Suppressor macrophage (primary cell): ENCODE measurements at regions not wholly inside any gene's neighbourhood (a gene's known extent, or its start where the extent isn't known, plus 50 kb on each side); places are given as distances from the start of the nearest gene placed in this dataset.
A peak's percentile ranks its signal among the peaks of the same experiment; 100 is the strongest.

Experiments
- DNase-seq, 4 experiments: peaks; one replicate each; pipeline ENCODE4 v3.0.0-alpha.2; 2020 to 2022

- peak; percentile 1 to 56 (median 34) for DNase-seq
These were observed 566.2 kb upstream of the RGS18 start for GRCh38 chr1:191592039-191592438.

- DNase-seq: no peak
These were observed 565.4 kb upstream of the RGS18 start for GRCh38 chr1:191592907-191593306.

DNA sequence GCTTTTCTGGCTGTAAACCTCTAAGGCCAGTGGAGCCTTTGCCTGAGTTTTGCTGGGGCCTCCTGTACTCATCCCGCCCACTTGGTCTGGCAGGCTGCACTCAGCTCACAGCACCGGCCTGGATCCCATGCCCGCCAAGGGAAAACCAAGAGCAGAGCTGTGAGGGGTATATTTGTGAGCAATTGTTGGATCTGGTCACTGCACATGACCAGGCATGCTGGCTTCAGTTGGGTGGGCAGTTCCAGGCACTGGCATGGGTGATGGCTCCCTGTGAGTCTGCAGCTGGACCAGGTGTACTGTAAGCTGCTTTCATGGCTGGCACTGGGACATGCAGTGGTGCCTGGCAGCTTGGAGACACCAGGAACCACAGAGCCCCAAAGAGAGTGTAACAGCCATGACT, 563.1 kb upstream of the RGS18 start:
- no peak for DNase-seq

GRCh38 chr1:191608367-191608766, 549.9 kb upstream of the RGS18 start:
- DNase-seq: no peak

DNA sequence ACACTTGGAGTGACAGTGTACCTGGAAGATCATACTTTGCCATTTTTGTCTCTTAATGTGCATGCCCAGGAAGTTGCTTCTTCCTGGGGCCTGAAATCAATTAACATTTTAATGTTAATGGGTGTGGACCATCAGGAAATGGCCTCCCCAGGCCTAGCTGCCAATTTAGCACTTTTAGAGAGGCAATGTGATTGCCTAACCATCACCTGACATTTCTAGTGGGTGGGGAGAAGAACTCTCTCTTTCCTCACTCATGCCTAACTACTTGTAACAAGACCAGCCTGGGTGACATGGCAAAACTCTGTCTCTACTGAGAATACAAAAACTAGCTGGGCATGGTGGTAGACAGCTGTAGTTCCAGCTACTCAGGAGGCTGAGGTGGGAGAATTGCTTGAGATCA, 549.0 kb upstream of the RGS18 start:
- DNase-seq: peak in 3 of 4 experiments; percentile 6 to 9 (median 7)

GRCh38 chr1:191615101-191615821, 543.0 kb upstream of the RGS18 start:
- DNase-seq: no peak

- no peak for DNase-seq
These were observed 540.1 kb upstream of the RGS18 start for GRCh38 chr1:191618181-191618580.

DNA sequence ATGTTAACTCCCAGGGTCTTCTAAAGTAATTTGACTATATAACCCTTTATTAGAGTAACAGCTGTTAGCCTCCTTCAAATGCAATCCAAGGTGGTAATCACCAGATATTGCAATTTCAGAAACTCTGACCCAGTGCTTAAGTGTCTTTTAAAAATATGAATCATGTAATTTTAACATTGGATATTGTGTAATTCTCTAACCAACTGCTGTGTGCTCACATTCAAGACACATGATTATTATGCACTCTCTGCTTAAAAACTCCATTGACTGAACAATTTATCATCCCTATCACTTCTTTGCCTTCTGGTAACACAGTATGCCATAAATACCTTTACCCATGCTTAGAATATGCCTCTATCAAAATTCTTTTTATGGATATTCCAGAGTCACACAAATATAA, 537.4 kb upstream of the RGS18 start:
- no peak for DNase-seq

GRCh38 chr1:191624044-191624443, 534.2 kb upstream of the RGS18 start:
- DNase-seq: no peak

DNA sequence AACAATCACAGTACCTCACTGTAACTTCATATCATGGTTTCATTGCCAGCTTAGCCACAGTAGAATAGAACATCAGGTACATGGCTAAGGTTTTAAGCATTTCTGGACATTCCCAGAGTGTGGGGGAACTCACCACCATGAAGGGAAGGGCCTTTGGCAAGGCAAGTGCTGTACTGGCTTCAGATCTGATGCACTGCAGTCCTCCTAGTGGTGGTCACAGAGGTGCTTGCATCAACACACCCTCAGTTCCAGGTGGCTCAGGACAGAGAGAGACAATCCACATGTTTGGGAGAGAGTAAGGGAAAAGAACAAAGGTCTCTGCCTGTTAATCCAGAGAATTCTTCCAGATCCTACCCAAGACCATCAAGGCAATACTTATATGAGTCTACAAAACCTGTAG, 528.4 kb upstream of the RGS18 start:
- DNase-seq: no peak

DNA sequence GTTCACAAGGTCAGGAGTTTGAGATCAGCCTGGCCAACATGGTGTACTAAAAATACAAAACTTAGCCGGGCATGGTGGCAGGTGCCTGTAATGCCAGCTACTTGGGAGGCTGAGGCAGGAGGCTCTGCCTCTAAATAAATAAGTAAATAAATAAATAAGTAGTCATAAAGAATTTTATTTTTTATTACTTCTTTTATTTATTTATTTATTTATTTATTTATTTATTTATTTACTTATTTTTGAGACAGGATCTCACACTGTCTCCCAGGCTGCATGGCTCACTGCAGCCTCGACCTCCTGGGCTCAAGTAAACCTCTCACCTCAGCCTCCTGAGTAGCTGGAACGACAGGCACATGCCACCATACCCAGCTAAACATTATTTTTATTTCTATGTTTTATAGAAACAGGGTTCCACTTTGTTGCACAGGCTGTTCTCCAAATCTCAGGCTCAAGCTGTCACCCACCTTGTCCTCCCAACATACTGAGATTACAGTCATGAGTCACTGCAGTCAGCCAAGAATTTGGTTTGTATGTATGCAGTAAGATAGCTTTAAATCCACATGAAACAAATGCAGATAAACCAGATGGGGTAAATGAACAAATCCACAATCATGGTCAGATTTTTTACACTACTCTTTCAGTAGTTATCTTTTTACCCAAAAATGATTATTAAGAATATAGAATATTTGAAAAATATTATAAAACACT, 523.3 kb upstream of the RGS18 start:
- DNase-seq: no peak

DNA sequence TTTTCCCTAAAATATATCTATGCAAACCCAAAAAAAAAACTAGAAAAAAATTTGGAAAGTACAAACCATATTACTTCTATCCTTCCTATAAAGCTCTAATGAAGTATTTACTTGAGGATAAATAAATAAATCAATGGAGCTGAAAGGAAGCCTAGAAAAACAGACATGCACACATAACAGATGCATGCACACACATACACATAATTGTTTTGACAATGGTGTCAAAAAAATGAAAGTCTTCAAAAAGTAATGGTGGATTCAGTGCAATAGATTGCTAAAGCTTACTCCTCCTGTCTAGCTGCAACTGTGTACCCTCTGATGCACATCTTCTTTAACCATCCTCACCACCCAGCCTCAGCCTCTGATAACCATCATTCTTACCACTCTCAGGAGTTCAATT, 521.9 kb upstream of the RGS18 start:
- no peak for DNase-seq

GRCh38 chr1:191641420-191642260, 516.6 kb upstream of the RGS18 start:
- DNase-seq: peak in 2 of 4 experiments; percentile 1 to 2

- no peak for DNase-seq
These were observed 515.2 kb upstream of the RGS18 start for GRCh38 chr1:191643060-191643459.

DNA sequence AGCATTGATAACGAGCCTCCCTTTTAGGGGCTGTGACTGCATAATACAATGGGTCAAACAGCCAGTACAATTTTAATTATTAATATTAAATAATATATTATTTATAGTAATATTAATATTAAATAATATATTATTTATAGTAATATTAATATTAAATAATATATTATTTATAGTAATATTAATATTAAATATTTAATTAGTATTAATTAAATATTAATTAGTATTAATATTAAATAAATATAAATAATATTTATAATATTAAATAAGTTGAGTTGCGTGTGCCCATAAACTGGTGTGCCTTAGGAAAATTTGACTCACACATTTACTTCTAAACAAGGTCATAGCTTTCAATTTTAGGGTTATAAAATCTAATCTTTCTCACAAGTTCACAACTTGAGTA, 509.3 kb upstream of the RGS18 start:
- DNase-seq: no peak

- no peak for DNase-seq
These were observed 496.2 kb upstream of the RGS18 start for GRCh38 chr1:191662051-191662450.

DNA sequence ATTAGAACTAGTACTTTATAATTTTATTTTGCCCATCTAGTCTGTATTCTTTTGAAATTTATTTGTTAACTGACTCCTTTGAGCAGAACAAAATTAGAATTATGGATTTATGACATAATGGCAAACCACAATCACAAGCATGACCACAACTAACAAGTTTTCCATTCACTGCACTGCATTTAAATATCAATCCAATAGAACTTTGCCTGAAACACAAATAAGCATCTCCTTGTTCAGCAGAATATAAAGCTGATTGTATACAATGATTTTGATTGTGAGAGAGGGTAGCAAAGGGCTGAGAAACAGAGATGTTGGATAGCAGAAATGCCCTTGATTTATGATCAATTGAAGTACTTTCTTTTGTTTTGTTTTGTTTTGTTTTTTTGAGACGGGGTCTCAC, 495.5 kb upstream of the RGS18 start:
- no peak for DNase-seq

- no peak for DNase-seq
These were observed 489.7 kb upstream of the RGS18 start for GRCh38 chr1:191668525-191668924.

- no peak for DNase-seq
These were observed 488.6 kb upstream of the RGS18 start for GRCh38 chr1:191669629-191670028.

GRCh38 chr1:191671236-191671635, 487.0 kb upstream of the RGS18 start:
- no peak for DNase-seq

DNA sequence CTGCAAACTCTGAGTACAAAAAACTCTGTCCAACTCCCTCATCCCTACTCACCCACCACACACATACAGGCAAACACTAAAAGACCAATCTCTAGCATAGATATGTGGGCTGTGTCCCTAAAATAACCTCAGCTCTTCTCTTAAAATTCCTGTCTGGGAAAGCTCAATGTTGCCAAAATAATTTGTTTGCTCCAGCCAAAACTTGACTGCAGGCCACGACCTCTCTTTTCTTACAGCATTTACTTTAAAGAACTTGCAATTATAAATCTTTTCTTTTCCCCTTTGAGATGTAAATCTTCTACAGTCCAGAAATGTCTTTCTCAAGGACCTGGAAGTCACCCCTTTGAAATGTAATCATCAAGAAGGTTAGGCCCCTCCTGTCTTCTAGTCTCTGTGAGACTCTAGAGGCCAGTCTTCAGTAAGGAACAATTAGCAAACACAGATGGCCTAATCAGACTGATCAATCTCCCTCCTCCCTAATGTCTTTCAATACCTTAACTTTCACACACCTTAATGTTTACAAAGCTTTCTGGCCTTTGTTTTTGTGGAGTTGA, 483.6 kb upstream of the RGS18 start:
- no peak for DNase-seq

DNA sequence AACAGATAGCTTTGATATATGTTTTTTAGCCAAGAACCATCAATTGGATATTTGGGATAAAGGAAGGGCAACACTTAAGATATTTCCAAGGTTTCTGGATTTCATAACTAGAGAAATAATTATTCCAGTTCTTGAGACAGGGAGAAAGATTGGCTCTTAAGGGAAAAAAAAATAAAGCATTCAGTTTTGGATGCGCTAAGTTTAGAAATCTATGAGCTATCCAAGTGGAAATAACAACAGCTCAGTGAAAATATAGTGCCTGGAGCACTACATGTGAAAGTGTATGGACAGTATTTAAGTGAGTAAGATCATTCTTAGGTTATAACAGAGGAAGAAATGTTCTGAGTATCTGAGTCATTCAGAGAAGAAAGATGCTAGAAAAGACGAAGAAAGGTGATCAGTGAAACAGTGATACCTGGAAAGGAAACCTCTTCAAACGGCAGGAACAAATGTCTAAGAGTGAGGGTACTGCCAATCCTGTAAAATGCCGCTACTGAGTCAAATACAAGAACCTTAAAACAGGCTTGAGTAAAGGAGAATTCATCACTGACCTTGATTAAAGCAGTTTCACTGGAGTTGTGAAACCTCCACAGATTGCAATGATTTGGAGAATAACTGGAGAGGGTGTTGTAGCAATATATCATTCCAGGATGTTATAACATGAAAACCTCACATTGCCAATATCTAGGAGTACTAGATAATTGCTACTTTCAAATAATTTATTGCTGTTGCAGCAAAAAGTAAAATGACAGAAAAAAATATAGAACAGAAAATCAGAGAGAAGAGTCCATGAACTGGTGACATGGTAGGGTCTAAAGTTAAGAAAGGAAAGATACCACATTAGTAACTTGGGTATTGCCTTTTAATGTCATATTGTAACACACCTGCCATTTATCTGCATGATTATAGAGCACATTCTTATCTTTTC, 482.1 kb upstream of the RGS18 start:
- DNase-seq: no peak
